ENCODE measurements at regions not wholly inside any gene's neighbourhood (a gene's known extent, or its start where the extent isn't known, plus 50 kb on each side); places are given as distances from the start of the nearest gene placed in this dataset.
"Not testable (repeated sequence)": the region's sequence is repeated elsewhere in the genome, so short reads cannot be mapped to it uniquely, and the experiment has no call there.

- no peak for DNase-seq
Measured at GRCh38 chr6:27575594-27576361, 102.9 kb upstream of the ZNF184 start.

GRCh38 chr6:27568226-27568897 is 95.5 kb upstream of the ZNF184 start:
- no peak for DNase-seq

GRCh38 chr6:27565839-27566779 is 93.2 kb upstream of the ZNF184 start:
- DNase-seq, result no peak

GRCh38 chr6:27562027-27562410 is 89.1 kb upstream of the ZNF184 start:
- no peak for DNase-seq

GRCh38 chr6:27558028-27558724 is 85.3 kb upstream of the ZNF184 start:
- DNase-seq, result no peak

- no peak for DNase-seq
Measured at GRCh38 chr6:27556406-27556805, 83.5 kb upstream of the ZNF184 start.

- DNase-seq, result no peak
Measured at GRCh38 chr6:27553123-27553904, 80.4 kb upstream of the ZNF184 start.

GRCh38 chr6:27551607-27552006 is 78.7 kb upstream of the ZNF184 start:
- no peak for DNase-seq

- no peak for DNase-seq
Measured at GRCh38 chr6:27550692-27551091, 77.8 kb upstream of the ZNF184 start.

GRCh38 chr6:27549241-27549598 is 76.3 kb upstream of the ZNF184 start:
- not testable (repeated sequence) for DNase-seq

- DNase-seq, result no peak
Measured at GRCh38 chr6:27547157-27548075, 74.5 kb upstream of the ZNF184 start.

- DNase-seq, result no peak
Measured at GRCh38 chr6:27546522-27546921, 73.6 kb upstream of the ZNF184 start.

- DNase-seq, result no peak
Measured at GRCh38 chr6:27545271-27546046, 72.6 kb upstream of the ZNF184 start.

- no peak for DNase-seq
Measured at GRCh38 chr6:27544612-27545260, 71.8 kb upstream of the ZNF184 start.

GRCh38 chr6:27544135-27544534 is 71.2 kb upstream of the ZNF184 start:
- not testable (repeated sequence) for DNase-seq

GRCh38 chr6:27542485-27542884 is 69.6 kb upstream of the ZNF184 start:
- DNase-seq, result no peak

GRCh38 chr6:27541933-27542297 is 69.0 kb upstream of the ZNF184 start:
- DNase-seq, result no peak

GRCh38 chr6:27541212-27541932 is 68.5 kb upstream of the ZNF184 start:
- DNase-seq, result no peak

- no peak for DNase-seq
Measured at GRCh38 chr6:27539551-27539950, 66.6 kb upstream of the ZNF184 start.
